ENCODE measurements at regions not wholly inside any gene's neighbourhood (a gene's known extent, or its start where the extent isn't known, plus 50 kb on each side); places are given as distances from the start of the nearest gene placed in this dataset.

DNA sequence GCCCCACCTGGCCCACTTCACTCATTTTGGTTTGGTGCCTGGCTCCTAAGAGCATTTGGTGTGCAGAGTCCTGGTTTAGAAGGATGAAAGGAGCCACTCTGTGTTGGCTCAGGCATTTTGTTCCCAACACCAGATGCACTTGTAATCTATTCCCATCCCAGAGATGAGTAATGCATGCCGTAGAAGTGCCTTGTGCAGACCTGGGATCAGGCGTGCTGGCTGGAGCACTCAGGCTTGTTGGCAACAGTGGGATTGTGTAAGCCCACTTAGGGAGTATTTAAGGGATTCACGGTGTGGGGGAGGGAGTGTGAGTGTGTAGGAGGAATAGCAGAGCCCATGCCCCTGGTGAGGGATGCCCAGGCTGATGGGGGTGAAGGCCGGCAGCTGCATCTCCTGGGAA lies 501.5 kb upstream of the TBX3 start:
- Histone ChIP-seq H3K9me3 (replicated peaks; ENCODE audit: low read length) (no peaks in the 10 kb centered on the region), H3K4me1 (ENCODE audit: control insufficient read depth, insufficient read depth, low read length) (no peaks in the 10 kb centered on the region), H3K4me3 (ENCODE audit: low read length) (no peak overlapping the region), H3K27me3 (ENCODE audit: control insufficient read depth, insufficient read depth, low read length) (no peaks in the 10 kb centered on the region), H3K4me2 (ENCODE audit: low read length) (no peak overlapping the region), H3K9ac (ENCODE audit: low read depth, low read length) (no peak overlapping the region), H3K36me3 (ENCODE audit: insufficient read depth, low read length) (no peaks in the 10 kb centered on the region)

DNA sequence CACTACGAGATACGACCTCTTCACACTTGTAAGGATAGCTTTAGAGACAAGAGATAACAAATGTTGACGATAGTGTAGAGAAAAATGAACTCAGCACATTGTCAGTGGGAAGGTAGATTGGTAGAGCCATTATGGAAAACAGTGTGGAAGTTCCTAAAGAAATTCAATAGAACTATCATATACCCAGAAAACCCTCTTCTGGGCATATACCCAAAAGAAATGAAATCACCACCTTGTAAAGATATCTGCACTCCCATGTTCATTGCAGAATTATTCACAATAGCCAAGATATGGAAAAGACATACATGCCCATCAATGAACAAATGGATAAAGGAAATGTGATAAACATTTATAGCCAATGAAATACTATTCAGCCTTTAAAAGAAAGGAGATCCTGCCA lies 499.8 kb upstream of the TBX3 start:
- Histone ChIP-seq H3K4me1 (ENCODE audit: control insufficient read depth, insufficient read depth, low read length) (no peaks in the 10 kb centered on the region), H3K4me3 (ENCODE audit: low read length) (no peak overlapping the region), H3K4me2 (ENCODE audit: low read length) (no peak overlapping the region), H3K27me3 (ENCODE audit: control insufficient read depth, insufficient read depth, low read length) (no peaks in the 10 kb centered on the region), H3K9me3 (replicated peaks; ENCODE audit: low read length) (no peaks in the 10 kb centered on the region), H3K36me3 (ENCODE audit: insufficient read depth, low read length) (no peaks in the 10 kb centered on the region), H3K9ac (ENCODE audit: low read depth, low read length) (no peak overlapping the region)

DNA sequence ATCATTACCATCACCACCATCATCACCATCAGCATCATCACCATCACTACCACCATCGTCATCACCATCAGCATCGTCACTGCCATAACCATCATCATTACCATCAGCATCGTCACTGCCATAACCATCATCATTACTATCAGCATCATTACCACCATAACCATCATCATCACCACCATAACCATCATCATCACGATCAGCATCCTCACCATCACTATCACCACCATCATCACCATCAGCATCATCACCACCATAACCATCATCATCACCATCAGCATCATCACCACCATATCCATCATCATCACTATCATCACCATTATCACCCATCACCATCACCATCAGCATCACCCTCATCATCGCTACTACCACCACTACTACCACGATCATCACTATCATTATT lies 493.9 kb upstream of the TBX3 start:
- Histone ChIP-seq H3K4me1 (ENCODE audit: control insufficient read depth, insufficient read depth, low read length) (peaks cover under 1% of the 10 kb centered on the region), H3K9me3 (replicated peaks; ENCODE audit: low read length) (no peaks in the 10 kb centered on the region), H3K36me3 (ENCODE audit: insufficient read depth, low read length) (no peaks in the 10 kb centered on the region), H3K4me3 (ENCODE audit: low read length) (no peak overlapping the region), H3K27me3 (ENCODE audit: control insufficient read depth, insufficient read depth, low read length) (no peaks in the 10 kb centered on the region), H3K4me2 (ENCODE audit: low read length) (no peak overlapping the region), H3K9ac (ENCODE audit: low read depth, low read length) (no peak overlapping the region)

DNA sequence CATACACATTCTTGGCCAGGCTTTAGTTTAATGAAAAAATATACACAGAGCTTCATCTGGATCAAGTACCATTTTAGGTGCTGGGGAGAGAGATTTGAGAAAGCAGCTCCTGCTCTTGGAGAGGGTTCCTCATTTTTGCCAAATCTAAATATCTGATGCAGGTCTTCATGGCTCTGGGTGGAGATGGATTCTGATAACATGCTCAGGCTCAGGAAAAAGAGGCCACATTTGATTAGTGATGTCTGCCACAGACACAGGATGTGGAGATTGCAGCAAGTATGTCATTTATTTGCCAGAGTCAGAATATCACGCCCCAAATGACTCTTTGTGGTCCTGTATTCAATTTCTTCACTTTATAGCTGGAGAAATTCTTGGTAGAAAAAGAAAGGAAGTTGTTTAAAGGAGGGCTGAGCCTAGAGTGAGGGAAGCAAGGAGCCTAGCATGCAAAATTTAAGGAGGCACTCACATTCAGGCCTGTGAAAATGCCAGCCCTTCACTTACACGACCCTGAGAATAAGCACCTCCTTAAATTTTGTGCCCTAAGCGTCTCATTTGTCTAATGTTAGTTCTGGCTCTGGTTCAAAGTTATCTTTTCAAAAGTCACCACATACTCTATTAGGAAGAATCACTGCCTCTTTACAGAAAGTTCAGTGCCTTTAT lies 492.9 kb upstream of the TBX3 start:
- Histone ChIP-seq H3K4me3 (ENCODE audit: low read length) (no peak overlapping the region), H3K36me3 (ENCODE audit: insufficient read depth, low read length) (no peaks in the 10 kb centered on the region), H3K4me2 (ENCODE audit: low read length) (no peak overlapping the region), H3K4me1 (ENCODE audit: control insufficient read depth, insufficient read depth, low read length) (peaks cover 10% of the 10 kb centered on the region), H3K27me3 (ENCODE audit: control insufficient read depth, insufficient read depth, low read length) (no peaks in the 10 kb centered on the region), H3K9ac (ENCODE audit: low read depth, low read length) (no peak overlapping the region), H3K9me3 (replicated peaks; ENCODE audit: low read length) (no peaks in the 10 kb centered on the region)

DNA sequence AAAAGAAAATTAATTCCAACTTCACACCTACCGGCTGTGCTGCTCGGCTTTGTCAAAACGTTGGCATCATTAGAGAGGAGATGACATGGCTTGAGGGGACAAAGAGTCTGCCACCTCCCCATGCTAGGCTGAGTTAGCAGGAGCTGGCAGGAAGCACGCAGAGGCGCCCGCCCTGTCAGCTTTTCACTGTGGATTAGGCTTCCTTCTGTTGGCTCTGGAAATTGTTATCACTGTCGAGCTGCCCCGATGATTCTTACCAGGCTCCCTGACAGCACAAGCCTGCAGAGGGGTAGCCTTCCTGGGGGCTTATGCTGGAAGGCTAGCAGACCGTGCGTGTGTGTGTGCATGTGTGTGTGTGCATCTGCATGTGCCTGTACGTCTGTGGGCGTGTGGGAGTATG lies 490.9 kb upstream of the TBX3 start:
- Histone ChIP-seq H3K9ac (ENCODE audit: low read depth, low read length) (no peak overlapping the region), H3K36me3 (ENCODE audit: insufficient read depth, low read length) (no peaks in the 10 kb centered on the region), H3K4me3 (ENCODE audit: low read length) (no peak overlapping the region), H3K9me3 (replicated peaks; ENCODE audit: low read length) (no peaks in the 10 kb centered on the region), H3K4me2 (ENCODE audit: low read length) (no peak overlapping the region), H3K4me1 (ENCODE audit: control insufficient read depth, insufficient read depth, low read length) (peaks cover 10% of the 10 kb centered on the region), H3K27me3 (ENCODE audit: control insufficient read depth, insufficient read depth, low read length) (no peaks in the 10 kb centered on the region)

DNA sequence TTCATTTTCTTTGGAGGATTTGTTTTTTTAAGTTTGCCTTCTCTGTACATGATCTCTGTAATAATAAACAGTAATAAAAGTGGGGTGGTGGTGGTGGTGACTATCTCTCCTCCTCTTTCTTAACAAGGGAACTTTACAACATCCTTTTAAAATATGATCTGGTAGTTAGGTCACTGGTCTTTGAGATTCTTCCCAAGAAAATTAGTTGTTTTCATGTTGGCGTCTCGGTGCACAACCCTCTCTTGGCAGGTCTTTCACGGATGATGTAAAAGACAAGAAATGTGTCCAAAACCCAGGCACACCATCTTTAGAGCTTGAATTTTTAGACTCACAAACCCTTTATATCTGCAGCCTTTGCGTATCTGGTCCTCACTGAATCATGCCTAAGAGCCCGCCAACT lies 488.5 kb upstream of the TBX3 start:
- Histone ChIP-seq H3K4me2 (ENCODE audit: low read length) (no peak overlapping the region), H3K27me3 (ENCODE audit: control insufficient read depth, insufficient read depth, low read length) (no peaks in the 10 kb centered on the region), H3K36me3 (ENCODE audit: insufficient read depth, low read length) (no peaks in the 10 kb centered on the region), H3K4me3 (ENCODE audit: low read length) (no peak overlapping the region), H3K9ac (ENCODE audit: low read depth, low read length) (no peak overlapping the region), H3K9me3 (replicated peaks; ENCODE audit: low read length) (no peaks in the 10 kb centered on the region), H3K4me1 (ENCODE audit: control insufficient read depth, insufficient read depth, low read length) (peaks cover 10% of the 10 kb centered on the region)

DNA sequence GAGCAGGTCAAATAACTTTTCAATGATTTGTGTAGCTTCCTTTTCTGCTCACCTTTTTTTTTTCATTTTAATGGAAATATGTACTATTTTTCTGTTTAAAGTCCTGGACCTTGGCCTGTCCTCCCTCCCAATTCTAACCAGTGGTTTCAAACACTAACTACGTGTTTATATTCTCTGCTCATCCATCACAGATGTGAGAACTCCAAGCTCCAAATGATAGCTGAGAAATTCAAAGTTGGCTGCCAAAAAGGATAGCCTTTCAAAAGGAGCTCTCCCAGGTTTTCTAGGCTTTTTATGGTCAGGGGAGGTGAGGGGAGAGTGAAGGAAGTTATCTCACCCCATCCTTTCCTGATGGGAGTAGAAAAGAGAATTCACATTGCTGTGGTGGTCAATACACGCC lies 486.0 kb upstream of the TBX3 start:
- H3K4me3 ChIP-seq (ENCODE audit: low read length), result no peak overlapping the region
- no peak overlapping the region for H3K9ac ChIP-seq (ENCODE audit: low read depth, low read length)
- H3K4me1 ChIP-seq (ENCODE audit: control insufficient read depth, insufficient read depth, low read length), result peaks cover 10% of the 10 kb centered on the region
- no peaks in the 10 kb centered on the region for H3K36me3 ChIP-seq (ENCODE audit: insufficient read depth, low read length)
- no peaks in the 10 kb centered on the region for H3K27me3 ChIP-seq (ENCODE audit: control insufficient read depth, insufficient read depth, low read length)
- H3K4me2 ChIP-seq (ENCODE audit: low read length), result no peak overlapping the region
- no peaks in the 10 kb centered on the region for H3K9me3 ChIP-seq (replicated peaks; ENCODE audit: low read length)

DNA sequence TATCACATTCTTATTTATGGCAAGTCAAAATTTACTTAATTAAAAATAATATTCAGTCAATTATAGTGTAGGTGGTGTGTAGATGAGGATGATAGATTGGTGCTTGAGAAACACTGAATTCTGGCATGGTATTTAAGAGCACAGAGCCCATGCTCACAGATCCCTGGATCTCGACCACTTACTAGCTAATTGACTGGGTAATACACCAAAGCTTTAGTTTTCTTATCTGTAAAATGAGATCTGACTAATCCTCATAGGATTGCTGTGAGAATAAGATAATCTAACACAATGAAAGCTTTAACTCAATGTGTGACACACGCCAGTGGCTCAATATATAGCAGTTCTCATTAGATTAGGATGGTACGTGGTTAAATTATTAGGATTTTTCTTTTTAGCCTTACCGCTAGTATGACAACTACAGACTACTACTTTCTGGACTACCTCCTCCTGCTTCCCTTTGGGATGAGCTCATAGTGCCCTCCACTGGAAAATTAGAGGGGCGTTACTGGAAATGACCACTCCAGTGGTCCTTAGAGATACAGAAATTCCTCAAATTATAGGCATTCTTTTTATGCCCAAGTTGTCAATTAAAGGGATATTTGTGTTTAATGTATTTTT lies 482.8 kb upstream of the TBX3 start:
- Histone ChIP-seq H3K36me3 (ENCODE audit: insufficient read depth, low read length) (no peaks in the 10 kb centered on the region), H3K4me2 (ENCODE audit: low read length) (no peak overlapping the region), H3K9me3 (replicated peaks; ENCODE audit: low read length) (no peaks in the 10 kb centered on the region), H3K4me3 (ENCODE audit: low read length) (no peak overlapping the region), H3K9ac (ENCODE audit: low read depth, low read length) (no peak overlapping the region), H3K27me3 (ENCODE audit: control insufficient read depth, insufficient read depth, low read length) (no peaks in the 10 kb centered on the region), H3K4me1 (ENCODE audit: control insufficient read depth, insufficient read depth, low read length) (no peaks in the 10 kb centered on the region)

DNA sequence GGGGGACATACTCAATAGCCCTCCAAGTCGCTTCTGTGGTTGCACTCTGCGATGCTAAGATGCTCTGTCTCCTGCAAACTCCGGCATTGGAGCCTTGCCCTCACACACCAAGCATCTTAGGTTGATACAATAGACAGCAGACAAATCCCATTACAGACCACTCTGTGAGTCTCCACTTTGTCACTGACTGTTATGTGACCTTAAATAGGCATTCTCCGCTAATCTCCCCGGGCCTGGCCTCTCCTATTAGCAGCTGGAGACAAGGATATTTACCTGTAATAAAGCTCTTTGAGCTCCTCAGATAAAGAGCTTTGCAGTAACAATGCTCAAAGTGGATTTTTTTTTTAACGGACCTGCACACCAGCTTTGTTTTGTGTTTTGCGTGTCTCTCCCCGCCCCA lies 479.7 kb upstream of the TBX3 start:
- Histone ChIP-seq H3K9ac (ENCODE audit: low read depth, low read length) (no peak overlapping the region), H3K4me1 (ENCODE audit: control insufficient read depth, insufficient read depth, low read length) (no peaks in the 10 kb centered on the region), H3K9me3 (replicated peaks; ENCODE audit: low read length) (no peaks in the 10 kb centered on the region), H3K4me2 (ENCODE audit: low read length) (no peak overlapping the region), H3K36me3 (ENCODE audit: insufficient read depth, low read length) (no peaks in the 10 kb centered on the region), H3K4me3 (ENCODE audit: low read length) (no peak overlapping the region), H3K27me3 (ENCODE audit: control insufficient read depth, insufficient read depth, low read length) (no peaks in the 10 kb centered on the region)

DNA sequence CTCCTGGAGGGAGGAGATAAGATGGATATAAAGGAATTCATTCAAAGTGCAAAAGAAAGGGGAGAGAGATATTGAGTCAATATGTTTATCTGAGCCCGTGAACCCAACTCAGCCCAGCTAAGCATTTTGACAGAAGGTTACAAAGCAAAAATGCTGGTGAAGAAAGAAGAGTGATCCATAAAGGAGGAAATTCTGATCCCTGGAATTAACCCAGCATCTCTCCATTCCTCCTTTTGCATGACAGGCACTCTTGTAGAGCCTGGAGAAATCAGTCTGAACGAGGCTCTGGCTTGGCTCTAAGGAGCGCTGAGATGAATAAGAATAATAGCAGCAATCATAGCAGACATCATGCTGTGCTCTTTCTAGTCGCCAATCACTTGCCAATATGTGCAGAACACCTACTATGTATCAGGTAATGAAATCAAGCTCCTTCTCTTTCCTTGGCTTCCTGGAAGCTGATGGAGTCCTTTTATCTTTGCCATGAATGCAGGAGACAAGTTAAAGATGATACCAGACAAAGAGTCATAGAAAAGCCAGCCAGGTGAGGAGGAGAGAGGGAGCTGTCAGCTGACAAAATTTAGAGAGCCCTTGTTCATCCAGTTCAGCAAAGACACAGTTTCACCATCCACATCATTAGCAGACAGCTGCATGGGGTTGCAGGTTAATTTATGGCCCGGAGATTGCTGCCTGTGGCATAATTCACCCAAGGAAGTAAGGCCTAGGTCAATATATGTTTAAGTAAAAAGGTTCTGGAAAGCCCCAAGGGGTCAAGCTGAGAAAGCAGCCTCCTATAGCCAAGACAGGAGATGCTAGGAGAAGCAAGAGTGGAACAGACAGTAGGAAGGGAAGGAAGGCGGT lies 476.5 kb upstream of the TBX3 start:
- Histone ChIP-seq H3K9me3 (replicated peaks; ENCODE audit: low read length) (no peaks in the 10 kb centered on the region), H3K36me3 (ENCODE audit: insufficient read depth, low read length) (no peaks in the 10 kb centered on the region), H3K4me2 (ENCODE audit: low read length) (no peak overlapping the region), H3K27me3 (ENCODE audit: control insufficient read depth, insufficient read depth, low read length) (no peaks in the 10 kb centered on the region), H3K9ac (ENCODE audit: low read depth, low read length) (no peak overlapping the region), H3K4me1 (ENCODE audit: control insufficient read depth, insufficient read depth, low read length) (peaks cover 10% of the 10 kb centered on the region), H3K4me3 (ENCODE audit: low read length) (no peak overlapping the region)

DNA sequence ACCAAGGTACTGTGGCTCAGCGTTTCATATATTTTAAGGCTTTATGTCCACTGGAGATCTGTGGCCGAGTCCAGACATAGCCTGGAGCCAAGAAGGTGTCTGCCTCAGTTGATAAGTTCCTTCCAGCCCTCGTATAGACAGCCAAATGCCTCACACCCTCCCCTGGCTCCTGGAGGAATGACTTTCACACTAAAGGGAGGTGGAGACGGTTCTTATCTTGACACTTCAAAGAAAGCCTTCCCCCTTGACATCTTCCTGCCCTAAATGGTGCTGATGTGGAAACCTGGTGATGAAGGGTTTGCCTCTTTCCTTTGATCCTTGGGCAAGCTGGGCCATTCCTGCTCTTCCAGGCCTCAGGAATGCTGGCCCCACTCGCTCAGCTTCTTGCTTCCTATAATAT lies 474.8 kb upstream of the TBX3 start:
- Histone ChIP-seq H3K4me3 (ENCODE audit: low read length) (no peak overlapping the region), H3K9me3 (replicated peaks; ENCODE audit: low read length) (no peaks in the 10 kb centered on the region), H3K4me1 (ENCODE audit: control insufficient read depth, insufficient read depth, low read length) (peaks cover 16% of the 10 kb centered on the region), H3K36me3 (ENCODE audit: insufficient read depth, low read length) (no peaks in the 10 kb centered on the region), H3K27me3 (ENCODE audit: control insufficient read depth, insufficient read depth, low read length) (no peaks in the 10 kb centered on the region), H3K9ac (ENCODE audit: low read depth, low read length) (no peak overlapping the region), H3K4me2 (ENCODE audit: low read length) (no peak overlapping the region)

Data from skeletal muscle satellite cell (primary cell).